NOMO-1 (cell line): ENCODE measurements at regions not wholly inside any gene's neighbourhood (a gene's known extent, or its start where the extent isn't known, plus 50 kb on each side); places are given as distances from the start of the nearest gene placed in this dataset.
"Not testable (repeated sequence)": the region's sequence is repeated elsewhere in the genome, so short reads cannot be mapped to it uniquely, and the experiment has no call there.

Source experiments
- DNase-seq, 2 experiments: peaks; one replicate each; lab custom pipeline; 2025; ENCODE audit not compliant: unreplicated experiment in 2 of 2; lab: John Stamatoyannopoulos, UW

DNA sequence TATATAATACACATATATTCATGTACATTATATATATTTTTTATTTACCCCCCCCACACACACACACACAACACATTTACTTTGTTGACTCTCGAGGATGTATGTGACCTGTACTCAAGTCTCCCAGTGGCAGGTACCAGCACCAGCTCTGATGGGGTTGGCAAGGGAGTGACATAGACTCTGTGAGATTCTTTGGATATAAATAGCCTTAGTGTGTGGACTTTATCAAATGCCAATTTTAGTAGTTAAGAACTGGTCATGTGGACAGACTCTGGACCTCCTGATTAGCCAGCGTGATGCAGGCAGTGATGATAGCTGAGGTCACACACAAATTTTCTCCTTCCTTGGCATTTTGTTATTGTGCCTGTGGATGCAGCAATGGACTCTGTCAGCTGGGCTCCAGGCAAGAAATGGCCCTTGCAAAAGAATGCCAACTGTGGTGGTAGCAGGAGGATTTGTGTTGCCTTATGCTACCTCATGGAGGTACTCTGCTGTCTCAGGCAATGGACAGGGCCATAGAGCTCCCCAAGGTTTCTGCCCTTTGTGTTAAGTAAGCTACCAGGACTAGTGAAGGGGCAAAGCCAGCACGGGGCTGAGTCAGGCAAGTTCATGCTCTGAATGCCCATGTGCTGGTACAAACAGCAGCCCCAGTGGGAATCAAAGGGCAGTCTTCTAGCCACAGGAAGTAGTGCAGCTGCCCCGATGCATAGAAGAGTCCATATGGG is 224.6 kb upstream of the ZWINT start:
- DNase-seq = no peak

DNA sequence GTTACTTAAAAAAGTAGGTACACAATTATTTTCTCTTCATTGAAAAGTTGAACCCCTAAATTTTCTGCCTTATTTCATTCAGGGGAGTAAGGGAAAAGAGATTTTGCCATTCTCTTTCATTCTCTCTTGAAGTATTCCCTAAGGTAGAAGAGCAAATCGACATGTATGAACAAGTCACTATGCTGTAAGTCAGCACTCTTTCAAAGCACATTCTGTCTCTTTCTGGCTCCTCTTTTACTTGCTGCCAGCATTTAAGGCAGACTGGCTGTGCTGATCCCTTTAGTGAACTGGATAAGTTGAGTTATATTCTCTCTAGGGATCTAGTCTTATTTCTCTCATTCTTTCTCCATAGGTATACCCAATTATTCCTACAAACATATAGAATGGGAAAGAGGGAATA is 222.3 kb upstream of the ZWINT start:
- DNase-seq = no peak

DNA sequence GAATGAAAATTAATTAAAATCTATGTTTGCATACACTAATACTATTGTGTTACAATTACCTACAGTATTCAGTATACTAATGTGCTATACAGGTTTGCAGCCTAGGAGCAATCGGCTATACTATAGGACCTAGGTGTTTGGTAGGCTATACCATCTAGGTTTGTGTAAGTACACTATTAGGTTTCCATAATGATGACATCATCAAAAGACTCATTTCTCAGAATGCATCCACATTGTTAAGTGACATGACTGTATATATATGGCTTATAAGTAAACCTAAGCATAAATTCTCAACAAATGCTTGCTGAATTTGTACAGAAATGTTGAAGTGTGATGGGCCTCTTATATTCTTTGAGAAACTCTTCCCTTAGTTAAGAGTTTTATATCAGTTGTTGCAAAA is 206.5 kb upstream of the ZWINT start:
- no peak for DNase-seq

DNA sequence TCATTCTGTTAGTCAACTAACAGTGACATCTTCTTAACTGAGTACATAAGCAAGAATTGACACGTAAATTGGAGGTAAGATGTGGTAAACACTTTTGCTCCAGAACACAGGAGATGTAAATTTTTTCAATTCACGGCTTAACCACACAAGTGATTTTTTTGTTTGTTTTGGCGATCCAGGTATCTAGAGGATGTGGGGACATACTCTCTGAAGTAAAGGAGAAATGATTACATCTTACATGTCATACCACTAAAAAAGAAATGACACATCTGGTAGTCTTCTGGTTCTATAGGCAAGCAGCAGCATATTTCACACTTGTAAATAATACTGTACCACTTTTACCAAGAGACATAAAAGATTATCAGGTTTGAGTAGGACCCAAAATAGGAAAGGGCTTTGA is 200.3 kb upstream of the ZWINT start:
- DNase-seq = no peak

GRCh38 chr10:56551037-56551436 is 190.0 kb upstream of the ZWINT start:
- no peak for DNase-seq

DNA sequence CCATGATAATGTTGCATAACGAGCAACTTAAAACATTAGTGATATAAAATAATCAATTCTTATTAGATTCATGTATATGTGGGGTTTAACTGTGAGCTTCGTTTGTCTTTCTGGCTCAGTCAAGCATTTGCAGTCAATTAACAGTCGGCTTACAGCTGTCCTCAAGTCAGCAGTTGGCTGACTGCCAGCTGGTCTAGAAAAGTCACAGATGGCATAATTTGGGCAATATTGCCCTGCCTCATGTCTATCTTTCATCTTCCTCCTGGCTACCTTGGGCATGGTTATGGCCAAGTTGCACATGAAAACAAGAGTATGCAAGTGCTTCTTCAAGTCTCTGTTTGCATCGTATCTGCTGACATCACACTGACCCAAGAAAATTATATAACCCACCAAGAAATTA is 186.1 kb upstream of the ZWINT start:
- no peak for DNase-seq

DNA sequence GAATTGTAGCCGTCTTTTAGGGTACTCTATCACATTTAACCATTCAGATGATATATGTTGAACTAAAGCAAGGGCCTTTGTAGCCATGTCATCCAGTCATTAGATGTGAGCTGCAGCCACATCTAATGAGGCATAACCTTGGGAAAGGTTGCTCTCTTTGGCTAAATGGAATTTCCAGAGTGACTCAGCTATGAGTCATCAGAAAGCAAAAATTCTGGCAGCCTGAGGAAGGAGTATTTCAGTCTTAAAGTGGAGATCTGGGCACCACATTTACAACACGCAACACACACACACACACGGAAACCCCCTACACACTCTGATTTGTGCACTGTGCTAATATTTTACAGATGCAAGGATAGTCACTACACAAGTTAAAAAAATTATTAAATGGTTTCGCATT is 176.9 kb upstream of the ZWINT start:
- DNase-seq = no peak

DNA sequence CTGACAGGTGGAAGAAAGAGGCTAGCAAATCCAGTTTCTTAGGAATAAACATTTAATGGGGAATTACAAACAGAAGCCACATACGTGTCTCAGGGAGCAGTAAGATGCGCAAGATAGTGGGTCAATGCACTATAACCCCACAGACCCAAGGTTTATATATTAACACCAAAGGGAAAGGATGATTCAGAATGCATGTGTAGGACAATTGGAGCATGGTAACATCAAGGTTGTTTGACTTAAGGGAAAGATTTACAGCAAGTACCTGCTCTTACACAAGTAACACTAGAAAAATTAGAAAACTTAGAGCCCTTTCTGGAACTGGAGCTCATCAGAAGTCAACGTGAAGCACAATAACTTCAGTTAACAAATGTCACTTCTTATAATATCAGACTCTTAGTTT is 161.1 kb upstream of the ZWINT start:
- DNase-seq = no peak

DNA sequence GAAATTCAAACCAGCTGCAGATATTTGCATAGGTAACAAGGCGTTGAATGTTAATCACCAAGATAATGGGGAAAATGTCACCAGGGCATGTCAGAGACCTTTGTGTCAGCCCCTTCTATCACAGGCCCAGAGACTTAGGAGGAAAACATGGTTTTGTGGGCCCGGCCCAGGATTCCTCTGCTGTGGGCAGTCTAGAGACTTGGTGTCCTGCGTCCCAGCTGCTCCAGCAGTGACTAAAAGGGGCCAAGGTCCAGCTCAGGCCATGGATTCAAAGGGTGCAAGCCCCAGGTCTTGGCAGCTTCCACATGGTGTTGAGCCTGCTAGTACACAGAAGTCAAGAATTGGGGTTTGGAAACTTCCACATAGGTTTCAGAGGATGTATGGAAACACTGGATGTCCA is 147.5 kb upstream of the ZWINT start:
- no peak for DNase-seq

- no peak for DNase-seq
Measured at GRCh38 chr10:56507033-56507432, 146.0 kb upstream of the ZWINT start.

- DNase-seq = no peak
Measured at GRCh38 chr10:56505555-56505954, 144.5 kb upstream of the ZWINT start.

- no peak for DNase-seq
Measured at GRCh38 chr10:56496186-56496486, 135.1 kb upstream of the ZWINT start.

GRCh38 chr10:56487746-56488145 is 126.7 kb upstream of the ZWINT start:
- DNase-seq = no peak

GRCh38 chr10:56481521-56482091 is 120.5 kb upstream of the ZWINT start:
- no peak for DNase-seq

DNA sequence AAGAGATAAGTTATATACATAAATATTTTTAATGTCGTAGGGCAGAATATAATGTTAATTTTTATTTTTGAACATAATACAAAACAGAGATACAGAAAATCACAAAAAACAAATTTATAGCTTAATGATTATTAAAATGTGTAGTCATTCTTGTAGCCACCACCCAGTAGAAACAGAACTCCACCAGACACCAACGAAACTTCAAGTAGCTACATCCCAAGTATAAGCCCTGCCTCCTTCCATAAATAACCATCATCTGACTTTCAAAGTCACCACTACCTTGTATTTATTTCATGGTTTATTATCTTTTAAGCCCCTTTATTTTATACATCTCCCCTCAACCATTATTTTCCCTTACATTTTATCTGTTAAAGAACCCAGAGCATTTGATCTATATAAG is 111.9 kb upstream of the ZWINT start:
- no peak for DNase-seq

- DNase-seq = no peak
Measured at GRCh38 chr10:56470701-56471100, 109.6 kb upstream of the ZWINT start.

DNA sequence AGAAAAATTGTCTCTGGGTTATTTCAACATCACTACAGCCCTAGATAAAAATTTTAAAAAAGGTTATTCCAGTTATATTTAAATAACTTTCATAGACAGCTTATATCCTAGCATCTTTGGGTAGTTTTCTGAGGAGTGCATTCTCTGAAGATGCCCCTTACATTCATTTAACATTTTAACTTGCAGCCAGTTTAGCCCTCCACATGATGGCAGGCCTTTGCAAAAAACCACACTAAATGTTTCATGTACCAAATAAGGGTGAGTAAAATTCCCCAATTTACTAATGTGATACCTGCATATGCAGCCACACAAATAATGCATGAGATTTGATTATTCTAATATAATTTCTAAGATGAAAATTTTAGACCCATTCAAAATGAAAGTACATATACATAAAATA is 108.4 kb upstream of the ZWINT start:
- DNase-seq = no peak

DNA sequence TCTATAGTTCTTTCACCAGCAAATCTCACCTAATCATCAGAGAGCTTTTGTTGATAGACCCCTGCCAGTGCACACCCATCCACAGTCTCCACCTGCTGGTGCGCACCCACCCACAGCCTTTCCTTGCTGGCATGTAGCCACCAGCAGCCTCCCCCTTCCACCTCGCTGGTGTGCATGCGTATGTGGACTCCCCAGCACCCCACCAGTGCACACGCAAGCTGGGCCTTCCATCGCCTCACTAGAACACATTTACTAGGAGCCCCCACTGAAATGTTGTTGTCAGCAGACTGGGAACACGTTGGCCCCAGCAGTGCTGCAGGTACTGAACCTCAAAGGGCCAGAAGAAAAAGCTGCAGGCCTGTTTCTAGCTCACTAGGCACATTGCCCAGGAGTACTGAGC is 104.9 kb upstream of the ZWINT start:
- no peak for DNase-seq

- DNase-seq = peak; percentile 6 to 56
Measured at GRCh38 chr10:56449770-56450169, 88.7 kb upstream of the ZWINT start.

GRCh38 chr10:56447613-56448012 is 86.6 kb upstream of the ZWINT start:
- DNase-seq = not testable (repeated sequence)

DNA sequence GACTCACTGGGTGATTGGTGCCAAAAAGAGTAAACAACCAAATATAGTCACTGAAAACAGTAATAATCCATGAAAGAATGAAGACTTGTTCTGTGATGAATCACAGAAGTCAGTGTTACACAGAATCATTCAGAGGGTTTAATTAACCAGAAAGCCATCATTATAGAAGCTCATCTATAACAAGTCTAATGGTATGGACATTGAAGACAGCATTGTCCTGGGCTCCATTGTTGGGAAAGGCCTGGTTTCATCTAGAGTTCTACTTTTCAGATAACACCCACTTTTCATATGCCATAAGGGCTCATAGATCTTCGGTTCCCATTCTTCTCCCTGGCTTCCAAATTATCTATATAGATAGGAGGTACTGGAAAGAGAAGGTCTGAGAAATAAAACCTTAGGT is 80.3 kb upstream of the ZWINT start:
- not testable (repeated sequence) for DNase-seq
